SKM-1 treated with dmso at 0.1 percent for 144 hours (cell line): ENCODE measurements at regions not wholly inside any gene's neighbourhood (a gene's known extent, or its start where the extent isn't known, plus 50 kb on each side); places are given as distances from the start of the nearest gene placed in this dataset.

Source experiments
- DNase-seq: peaks from one replicate; lab custom pipeline; 2025; ENCODE audit not compliant: unreplicated experiment; lab: John Stamatoyannopoulos, UW

DNA sequence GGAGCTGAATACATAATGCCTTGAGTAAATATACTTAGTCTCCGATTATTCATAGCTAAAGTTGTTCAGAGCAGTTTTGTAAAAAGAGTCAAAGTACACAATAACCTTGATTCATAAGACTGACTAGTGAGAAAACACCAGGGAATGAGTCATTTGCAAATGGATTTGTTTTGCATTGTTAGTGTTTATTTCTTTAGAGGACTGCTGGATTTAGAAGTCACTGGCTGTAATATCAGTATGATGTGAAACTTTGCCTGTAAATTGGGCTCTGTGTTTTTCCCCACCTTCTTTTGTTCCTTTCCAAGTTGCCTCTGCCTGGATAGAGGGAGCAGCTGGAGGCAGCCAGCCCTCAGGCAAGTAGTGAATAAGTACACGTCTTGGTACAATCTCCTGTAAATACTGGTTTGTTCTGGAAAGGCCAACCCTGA, 474.7 kb downstream of the NUF2 start:
- no peak for DNase-seq

DNA sequence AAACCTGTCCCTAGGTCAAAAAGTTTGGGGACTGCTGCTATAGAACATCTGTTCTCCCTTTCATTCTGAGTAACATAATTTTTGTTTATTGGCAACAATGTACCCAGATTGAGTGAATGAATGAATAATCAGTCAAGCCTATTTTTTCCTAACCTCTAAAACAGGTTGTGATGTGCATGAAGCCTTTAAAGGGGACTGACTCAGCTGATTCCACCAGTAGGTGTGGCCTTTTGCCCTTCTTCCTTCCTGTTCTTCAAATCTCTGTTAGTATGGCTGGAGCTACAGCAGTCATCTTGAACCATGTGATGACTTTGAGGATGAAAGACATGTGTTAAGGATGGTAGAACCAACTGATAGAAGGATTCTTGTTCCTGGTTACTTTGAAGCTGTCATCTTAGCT, 476.1 kb downstream of the NUF2 start:
- DNase-seq = no peak

DNA sequence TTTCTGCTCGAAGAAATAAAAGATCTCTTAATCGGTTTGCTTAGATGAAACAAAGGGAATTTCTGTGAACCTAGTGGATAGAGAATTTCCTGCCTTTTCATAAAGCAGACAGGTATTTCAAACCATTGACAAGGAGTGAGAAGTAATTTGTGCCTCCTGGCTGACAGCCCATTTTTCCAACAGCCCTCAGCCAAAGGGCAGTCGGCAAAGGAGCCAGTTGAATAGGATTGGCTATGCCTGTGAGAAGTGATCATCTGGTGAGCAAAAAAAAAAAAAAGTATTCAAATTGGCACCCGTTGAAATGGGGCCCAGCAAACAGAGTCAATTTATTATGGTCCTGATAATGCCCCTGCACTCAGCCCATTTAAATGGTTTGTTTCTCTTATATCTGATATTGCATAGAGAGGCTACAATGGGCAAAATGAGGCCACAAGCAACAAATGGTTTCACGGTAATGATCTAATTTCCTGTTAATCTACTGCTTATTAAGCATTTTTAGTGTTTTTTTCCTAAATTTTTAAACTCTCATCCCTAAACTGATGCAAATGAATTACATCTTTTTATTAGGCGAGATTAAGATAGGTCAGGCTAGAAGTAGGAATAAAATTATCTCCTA, 477.5 kb downstream of the NUF2 start:
- no peak for DNase-seq

DNA sequence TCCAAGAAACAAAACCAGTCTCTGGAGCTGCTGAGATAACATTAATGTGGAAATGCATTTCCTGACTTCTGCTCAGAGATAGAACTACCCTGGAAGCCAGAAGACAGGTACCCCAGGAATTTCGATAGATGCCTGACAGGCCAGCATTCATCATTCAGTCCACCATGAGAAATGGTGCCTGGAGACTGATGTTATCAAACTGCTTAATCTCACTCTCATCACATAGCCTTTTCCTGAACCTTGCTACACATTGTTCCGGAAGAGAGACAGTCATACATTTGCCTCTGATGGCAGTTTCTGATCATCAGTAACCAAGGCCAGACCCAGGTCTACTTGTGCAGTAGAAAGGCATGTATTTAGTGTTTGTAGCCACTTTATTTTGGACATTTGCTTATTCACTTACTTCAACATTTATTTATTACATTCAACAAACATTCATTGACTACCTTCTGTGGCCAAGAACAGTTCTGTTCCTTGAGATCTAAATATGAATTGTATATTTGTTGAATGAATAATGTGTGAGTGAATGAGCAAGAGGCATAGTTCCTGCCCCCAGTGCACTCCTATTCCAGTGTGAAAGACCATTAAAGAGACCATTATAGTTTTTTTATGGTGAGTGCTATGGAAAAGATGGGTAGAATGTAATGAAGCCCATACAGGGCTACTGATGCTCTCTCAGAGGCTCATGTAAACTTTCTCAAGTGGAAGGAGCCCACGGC, 485.7 kb downstream of the NUF2 start:
- no peak for DNase-seq

DNA sequence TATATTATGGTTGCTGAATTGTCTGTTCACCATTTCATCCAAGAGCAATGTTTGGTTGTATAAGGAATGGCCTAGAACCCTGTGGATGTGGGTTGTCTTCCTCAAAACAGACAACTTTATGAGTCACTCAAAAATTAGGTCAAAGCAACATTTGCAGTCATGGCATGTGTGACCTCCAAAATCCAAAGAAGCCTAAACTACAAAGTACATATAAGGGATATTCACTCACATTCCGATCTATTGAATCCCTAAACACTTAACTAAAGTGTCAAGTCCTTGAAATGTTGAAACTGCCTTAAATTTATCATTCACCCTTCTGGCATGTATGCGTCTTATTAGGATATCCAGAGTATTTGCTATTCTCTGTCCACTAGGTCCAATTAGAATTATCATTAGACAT, 491.5 kb downstream of the NUF2 start:
- no peak for DNase-seq

DNA sequence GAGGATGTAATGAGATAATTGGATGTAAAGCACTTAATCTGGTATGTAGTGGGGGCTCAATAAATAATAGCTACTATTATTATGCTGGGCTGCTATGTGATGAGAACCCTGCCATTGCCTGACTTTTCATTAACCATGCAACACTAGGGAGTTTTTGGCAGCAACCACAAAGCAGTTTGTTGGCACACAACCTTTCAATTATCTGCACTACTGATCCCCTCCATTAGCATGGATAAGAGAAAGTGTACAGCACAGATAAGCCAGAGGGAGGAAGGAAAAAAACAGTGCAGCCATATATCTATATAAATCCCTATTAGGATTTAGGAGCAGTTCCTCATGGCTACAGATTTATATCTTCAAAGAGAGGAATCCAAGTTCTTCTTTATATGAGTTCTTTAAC, 498.5 kb downstream of the NUF2 start:
- DNase-seq = no peak

DNA sequence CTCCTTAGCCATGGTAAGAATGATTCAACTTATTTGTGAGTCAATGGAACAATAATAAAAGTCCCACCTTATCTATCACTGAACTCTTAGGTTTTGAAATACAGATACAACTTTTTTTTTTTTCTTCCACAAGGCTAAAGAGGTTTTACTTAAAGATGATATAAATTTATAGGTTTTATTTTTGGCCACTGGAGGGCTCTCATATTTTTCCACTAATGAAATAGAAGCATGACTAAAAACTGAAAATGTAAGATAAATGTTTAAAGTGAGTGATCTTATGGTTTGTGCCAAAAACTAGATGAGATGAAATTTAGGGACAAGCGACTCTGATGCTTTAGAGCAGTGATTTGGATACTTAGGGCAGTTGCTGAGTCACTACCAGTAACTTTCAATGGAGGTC, 499.0 kb downstream of the NUF2 start:
- no peak for DNase-seq

DNA sequence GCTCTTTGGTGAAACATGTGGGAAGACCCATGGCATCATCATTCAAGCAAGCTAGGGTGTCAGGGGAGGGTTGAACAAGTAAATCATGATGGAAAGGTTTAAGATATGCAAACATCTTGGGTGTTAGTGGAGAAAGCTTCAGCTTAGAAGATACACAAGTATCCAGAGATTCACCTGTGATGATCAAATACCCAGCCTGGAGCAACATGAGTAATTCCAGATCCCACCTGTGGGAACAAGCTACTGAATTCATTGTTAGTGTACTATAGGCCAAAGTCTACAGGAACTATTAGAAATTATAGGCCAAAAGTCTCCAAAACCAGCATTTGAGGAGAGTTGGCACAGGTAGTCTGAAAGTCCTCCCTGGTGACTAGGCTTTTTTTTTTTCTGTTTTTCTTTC, 499.9 kb downstream of the NUF2 start:
- no peak for DNase-seq

DNA sequence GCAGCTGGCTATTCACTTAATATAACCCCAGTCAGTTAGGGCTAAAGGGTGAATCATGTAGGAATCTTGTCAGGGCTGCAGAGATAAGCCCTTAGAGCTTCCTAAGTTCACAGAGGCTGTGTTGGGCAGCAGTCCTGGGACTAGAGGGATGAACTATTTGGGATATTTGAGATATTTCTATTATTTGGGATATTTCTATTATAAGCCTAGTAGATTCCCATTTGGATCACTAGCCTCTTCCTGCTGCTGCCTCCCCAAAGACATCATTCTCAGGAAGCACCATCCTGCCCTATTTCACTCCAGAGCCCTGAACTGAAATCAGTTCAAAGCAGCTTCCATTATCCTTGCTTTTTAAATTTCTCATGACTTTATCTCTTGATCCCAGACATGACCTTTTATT, 501.3 kb downstream of the NUF2 start:
- DNase-seq = no peak

DNA sequence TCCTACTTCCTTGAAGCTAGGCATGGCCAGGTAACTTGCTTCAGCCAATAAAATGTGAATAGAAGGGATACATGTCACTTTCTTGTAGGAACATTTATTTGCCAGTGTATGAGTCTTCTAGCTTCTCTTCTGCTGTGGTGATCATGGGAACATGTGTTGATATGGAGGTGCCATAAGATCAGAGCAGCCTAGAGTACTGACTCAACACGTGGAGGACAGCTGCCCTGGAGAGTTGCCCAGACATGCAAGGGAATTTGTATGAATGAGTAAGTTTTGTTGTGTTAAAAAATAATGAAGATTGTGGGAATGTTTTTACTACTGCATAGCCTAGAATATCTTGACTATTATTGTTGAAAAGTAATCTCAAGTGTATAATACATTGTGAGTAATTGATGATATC, 502.3 kb downstream of the NUF2 start:
- DNase-seq = no peak

DNA sequence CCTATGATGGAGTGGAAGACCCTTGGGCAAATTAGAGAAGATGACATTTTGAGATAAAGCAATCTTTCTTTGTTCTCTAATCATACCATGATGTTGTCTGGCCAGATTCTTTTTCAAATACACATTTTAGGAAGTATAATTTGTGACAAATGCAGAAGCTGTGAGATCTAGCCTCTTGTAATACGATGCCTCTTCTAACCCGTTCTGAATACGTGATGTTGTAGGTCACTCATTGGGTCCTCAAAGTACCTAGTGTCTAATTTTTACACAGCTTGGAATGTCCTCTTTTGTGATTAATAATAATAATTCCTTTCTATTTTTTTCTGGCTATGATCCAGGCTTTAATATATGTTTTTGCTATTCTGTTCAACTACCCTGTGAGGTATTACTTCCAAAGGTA, 502.7 kb downstream of the NUF2 start:
- no peak for DNase-seq

DNA sequence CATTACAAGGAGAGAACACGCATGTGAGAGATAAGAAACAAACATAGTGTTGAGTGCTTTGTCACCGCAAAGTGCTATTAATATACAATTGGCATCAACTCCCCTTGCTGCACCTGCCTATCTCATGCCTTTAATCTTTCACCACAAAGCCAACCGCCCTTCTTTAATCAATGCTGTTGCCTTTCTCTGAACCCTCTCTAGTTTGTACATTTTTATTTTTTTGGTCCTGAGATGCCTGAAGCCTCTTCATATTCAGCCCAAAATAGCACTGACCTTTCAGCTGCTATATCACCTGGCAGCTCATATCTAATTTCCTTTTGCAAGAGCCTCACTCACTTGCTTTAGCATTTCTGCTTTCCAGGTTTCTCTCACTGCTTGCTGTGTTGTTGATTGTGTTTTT, 504.7 kb downstream of the NUF2 start:
- DNase-seq = no peak

DNA sequence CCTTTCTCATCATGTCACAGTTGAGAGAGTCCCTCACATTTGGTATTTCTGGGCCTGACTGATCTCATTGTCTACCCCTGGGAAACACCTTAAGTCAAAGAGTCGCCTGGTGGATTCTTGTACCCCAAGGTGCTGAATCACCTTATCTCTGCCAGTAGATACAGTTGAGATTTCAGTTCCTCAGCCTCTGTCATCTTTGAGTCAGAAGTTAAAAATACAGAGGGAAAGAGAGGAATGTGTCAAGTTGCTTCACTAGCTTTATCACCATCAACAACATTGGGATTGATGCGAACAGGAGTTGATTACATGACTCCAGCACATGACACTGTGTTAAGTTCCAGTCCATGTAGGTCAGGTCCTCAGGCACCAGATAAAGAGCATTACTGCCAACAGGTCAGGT, 513.0 kb downstream of the NUF2 start:
- no peak for DNase-seq

DNA sequence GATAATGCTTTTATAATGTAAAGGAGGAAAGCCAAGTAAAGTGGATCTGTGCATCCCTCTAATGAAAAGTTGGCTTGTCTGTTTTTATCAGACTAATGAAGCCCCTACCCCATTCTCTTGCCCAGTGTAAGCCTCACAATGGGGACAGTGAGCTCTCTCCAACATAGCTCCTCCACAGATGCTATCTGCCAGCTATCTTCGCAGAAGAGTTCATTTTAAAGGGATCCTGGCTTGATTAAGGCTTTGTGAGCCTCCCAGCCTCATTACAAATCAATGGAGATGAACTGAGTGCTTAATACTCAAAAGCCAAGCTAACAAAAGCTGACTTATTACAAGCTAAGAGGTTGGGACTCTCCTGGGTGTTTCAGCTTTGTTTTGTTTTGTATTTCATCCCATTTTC, 514.7 kb downstream of the NUF2 start:
- DNase-seq = no peak

DNA sequence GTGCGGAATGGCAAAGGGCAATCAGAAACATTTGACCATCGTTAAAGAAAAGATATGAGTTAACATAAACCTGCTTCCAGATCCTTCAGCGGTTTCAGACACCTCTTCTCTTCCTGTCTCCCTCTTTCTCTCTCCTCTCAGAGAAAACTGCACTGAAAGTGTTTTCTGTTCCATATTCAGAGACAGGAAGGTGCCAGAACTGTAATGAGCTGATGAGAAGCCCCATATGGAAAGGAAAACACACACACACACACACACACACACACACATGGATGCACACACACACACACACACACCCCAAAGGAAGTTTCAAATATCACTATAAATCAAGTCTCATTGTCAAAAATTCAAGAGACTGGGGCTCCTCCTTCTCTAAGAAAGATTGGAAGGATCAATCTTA, 515.5 kb downstream of the NUF2 start:
- DNase-seq = no peak

DNA sequence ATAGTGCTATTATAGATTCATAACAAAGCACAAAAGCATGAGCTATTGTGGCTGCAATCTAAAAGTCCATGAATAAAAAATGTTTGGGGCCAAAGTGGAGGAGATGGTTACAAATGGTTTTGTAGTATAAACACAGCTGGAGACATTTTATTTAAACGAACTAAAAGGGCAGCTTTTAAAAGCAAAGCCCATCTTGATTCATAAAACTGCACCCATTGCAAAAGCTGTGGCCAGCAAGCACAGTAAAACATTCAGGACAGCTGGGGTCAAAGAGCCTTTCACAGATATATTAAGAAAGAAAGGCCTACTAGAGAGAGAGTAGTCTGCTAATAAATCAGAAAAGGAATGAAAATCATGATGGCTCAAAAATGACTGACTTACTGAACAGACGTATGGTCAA, 520.8 kb downstream of the NUF2 start:
- no peak for DNase-seq

DNA sequence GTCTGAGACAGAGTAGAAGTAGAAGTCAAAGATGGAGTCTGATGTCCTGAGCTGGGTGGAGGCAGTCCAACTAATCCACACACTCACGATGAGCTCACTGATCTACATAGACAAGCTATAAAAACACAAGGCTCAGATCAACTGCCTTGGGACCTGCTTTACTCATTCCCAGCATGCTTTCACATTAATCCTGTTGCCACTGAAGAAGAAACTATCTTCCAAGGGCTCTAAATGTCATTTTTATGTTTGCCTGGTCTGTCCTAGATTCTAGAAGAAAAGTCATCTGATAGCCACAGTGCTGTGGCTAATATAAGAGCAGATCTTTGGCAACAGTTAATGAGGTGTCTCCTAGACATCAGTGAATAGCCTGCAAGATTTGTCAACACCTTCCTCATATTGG, 522.7 kb downstream of the NUF2 start:
- no peak for DNase-seq

DNA sequence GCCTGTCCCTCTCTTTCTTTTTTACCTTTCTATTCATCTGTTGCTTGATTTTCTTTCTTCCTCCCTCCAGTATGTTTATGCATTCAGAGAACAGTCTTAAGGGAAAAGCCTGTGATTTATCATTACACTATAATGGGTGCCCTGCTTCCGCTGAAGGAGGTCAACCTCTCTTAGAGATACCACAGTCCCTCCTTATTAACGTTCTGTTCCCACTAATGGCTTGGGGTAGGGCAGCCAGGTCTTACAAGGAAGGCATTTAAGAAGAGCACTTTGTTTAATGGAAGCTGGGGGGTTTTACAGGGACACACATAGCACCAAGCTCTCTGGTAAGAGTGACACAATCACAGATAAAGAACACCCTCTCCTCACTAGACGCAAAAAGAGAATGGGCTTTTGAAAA, 523.5 kb downstream of the NUF2 start:
- no peak for DNase-seq

DNA sequence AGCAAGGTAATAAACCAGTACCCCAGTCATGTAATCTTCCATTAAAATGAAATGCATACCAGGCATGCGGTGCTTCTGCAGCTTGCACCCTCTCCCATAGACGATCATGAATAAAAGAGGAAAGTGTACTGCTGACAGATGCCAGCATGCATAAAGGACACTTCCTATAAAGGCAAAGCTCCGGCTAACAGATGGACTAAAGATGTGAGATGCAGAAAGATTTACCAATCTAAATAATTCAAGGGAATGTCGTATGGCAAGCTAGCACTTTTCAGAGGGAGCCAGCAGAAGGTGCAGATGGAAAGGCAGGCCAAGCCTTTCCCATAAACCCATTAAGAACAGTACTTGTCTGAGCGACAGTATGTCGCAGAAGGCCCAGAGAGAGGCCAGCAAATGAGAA, 542.0 kb downstream of the NUF2 start:
- DNase-seq = no peak

DNA sequence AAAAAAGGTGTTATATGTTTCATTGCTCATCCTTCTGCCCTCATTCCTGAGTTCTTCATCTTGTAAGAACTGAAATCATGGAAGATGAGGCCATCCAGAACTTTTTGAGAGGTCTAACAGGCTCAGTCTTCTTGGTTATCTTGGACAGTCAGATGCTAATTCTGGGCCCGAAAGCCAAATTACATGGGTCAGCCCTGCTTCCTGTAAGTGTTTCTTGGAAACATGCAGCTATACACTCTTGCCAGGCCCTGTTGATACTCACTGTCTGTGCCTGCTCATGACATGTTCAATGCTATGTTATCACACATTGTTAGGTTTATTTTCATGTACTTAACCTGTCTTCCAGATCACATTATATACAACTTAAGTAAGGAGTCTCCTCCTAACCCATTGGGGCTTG, 542.5 kb downstream of the NUF2 start:
- DNase-seq = no peak

DNA sequence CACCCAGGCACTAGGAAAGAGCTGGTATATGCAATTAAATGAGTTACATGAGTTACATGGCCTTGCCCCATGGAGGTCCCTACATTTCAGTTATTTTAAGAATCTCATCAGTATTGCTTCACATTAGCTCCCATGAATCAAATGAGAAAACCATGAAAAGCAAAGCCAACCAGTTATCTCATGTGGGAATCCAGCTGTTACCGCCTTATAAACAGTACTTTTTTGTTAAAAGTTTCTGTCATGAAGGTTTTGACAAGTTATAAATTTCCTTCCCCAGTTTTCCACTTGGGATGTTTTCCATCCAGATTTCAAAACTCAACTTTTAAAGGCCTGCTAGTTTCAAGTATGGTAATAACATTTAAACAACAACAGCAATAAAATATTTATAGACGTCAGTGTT, 544.8 kb downstream of the NUF2 start:
- DNase-seq = no peak

DNA sequence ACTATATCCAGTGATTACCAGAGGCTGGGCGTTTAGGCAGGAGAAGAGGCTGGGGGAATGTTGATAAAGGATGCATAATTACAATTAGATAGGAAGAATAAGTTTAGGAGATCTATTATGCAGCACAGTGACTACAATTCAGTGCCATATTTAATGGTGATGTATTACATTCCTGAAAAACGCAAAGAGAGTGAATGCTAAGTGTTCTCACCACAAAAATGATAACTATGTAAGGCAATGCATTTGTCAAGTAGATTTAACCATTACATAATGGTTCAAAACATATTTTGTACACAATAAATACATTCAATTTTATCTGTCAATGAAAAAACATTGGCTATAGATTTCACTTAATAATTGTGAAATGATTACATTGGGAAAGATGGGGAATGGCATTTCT, 548.9 kb downstream of the NUF2 start:
- no peak for DNase-seq

DNA sequence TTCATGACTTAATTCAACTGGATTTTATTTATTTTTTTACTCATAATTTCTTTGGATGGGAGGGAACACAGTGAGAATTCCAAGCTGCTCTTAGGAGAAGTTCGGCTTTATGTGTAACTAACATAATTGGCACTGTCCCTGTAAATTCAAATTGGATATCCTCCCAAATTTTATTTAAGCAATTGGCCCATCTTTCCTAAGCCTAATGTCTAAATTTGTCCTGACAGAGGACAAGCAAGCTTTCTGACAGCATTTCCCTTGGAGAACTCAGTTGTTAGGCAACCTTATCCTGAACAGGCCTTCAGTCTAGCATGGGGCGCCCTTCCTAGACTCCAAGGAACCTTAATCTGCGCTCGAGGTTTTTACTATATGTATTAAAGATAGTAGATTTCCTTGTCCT, 550.3 kb downstream of the NUF2 start:
- DNase-seq = no peak
